Activated naive CD4-positive, alpha-beta T cell treated with anti-CD3 and anti-CD28 coated beads, Interleukin-2, amount 50 U/mL, for 72 hours (primary cell): ENCODE measurements at regions not wholly inside any gene's neighbourhood (a gene's known extent, or its start where the extent isn't known, plus 50 kb on each side); places are given as distances from the start of the nearest gene placed in this dataset.

Experiments used
- ATAC-seq, 2 donors: fragments of 150-1000 bp; cut with Tn5 transposase; 2 replicates each; pipeline ENCODE4 v1.10.0; 2021; ENCODE audit warnings: mild to moderate bottlenecking in 2 of 2, moderate library complexity in 2 of 2
- DNase-seq, 2 donors: peaks; one replicate each; pipeline ENCODE4 v3.0.0; 2021 to 2022; ENCODE audit warnings: low spot score in 2 of 2
- H3K27ac Mint-ChIP-seq, 2 donors: one replicate each; pipeline ENCODE4 v1.8.0; 2022; ENCODE audit warnings: mild to moderate bottlenecking in 2 of 2, mixed read lengths in 2 of 2
- H3K36me3 Mint-ChIP-seq, 2 donors: one replicate each; pipeline ENCODE4 v1.8.0; 2022; ENCODE audit warnings: mixed read lengths in 2 of 2
- H3K9me3 Mint-ChIP-seq, 2 donors: one replicate each; pipeline ENCODE4 v1.8.0; 2022; ENCODE audit warnings: mixed read lengths in 2 of 2

GRCh38 chrX:69089203-69089602 lies 76.0 kb downstream of the PJA1 start:
- ATAC-seq = no peak
- DNase-seq = no peak
- H3K9me3 Mint-ChIP-seq = no peaks in the 10 kb centered on the region
- H3K27ac Mint-ChIP-seq = no peak overlapping the region
- no peaks in the 10 kb centered on the region for H3K36me3 Mint-ChIP-seq

DNA sequence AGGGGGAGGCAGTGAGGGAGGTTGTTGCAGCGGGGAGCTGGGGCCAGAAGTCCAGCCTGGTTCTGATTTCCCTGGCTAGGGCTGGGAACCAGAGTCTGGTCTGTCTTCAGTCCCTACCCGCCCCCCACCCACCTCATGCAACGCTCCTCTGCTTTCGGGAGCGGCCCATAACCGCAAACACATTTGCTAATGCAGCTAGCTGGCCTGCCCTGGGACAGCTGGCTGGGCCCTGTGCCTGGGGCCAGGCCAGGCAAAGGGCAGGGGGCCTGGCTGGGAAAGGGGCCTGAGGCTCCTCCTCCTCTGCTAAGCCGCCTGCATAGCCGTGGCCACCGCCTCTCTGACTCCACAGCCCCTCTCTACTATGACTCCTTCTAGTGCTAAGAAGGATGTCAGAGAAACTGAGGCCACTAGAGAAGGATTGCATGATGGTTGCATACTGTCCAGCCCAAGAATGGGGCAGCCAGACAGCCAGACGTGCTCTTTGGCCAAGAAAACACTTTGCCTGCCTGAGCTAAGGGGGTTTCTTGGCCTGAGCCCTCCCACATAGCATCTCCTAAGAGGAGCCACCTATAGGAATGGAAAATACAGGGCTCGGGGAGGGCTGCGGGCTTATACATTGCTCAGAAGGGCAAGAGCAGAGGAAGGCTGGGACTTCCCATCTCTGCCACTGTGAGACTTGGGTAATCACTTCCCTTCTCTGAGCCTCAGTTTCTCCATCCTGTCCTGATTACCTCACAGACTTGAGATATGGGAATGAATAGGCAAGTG lies 76.9 kb downstream of the PJA1 start:
- DNase-seq (no peak), ATAC-seq (no peak)
- Mint-ChIP-seq H3K9me3 (no peaks in the 10 kb centered on the region), H3K36me3 (no peaks in the 10 kb centered on the region), H3K27ac (no peak overlapping the region)

DNA sequence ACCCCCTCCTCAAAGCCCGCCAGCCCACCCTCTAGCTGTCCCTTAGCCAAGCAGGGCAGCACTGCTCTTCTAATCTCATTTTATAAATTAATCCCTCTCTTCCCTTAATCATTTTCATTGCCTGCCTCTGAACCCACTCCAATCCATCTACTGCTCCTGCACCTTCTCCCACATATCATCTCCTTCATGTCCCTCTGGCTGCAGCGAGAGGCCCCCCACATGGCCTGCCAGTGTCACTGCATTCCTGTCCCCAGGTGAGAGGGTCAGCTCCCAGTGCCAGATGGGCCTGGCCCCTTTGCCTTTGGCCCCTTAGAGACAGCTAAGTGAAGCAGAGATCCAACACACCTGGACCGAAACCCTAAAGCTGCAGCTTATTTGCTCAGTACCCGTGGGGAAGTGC lies 79.4 kb downstream of the PJA1 start:
- DNase-seq = no peak
- Mint-ChIP-seq H3K27ac (no peak overlapping the region), H3K36me3 (no peaks in the 10 kb centered on the region), H3K9me3 (no peaks in the 10 kb centered on the region)
- no peak for ATAC-seq

DNA sequence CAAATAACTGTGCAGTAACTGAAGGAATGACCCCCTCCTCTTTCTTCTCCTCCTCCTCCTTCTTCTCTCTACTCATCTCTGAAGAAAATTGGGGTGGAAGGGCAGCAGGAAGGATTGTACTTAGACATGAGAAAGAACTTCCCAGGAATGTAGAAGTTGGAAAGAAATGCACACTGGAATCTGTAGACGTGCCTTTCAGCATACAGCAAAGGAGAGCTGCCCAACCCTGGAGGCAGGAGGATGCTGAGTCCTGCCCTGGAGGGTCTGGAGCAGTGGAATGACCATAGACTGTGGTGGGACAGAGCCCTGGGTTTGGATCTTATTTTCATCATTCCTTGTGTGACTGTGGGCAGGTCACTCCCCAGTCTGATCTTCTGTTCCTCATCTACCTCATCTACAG lies 80.1 kb downstream of the PJA1 start:
- no peak for ATAC-seq
- DNase-seq = no peak
- H3K36me3 Mint-ChIP-seq = no peaks in the 10 kb centered on the region
- no peaks in the 10 kb centered on the region for H3K9me3 Mint-ChIP-seq
- H3K27ac Mint-ChIP-seq = no peak overlapping the region

DNA sequence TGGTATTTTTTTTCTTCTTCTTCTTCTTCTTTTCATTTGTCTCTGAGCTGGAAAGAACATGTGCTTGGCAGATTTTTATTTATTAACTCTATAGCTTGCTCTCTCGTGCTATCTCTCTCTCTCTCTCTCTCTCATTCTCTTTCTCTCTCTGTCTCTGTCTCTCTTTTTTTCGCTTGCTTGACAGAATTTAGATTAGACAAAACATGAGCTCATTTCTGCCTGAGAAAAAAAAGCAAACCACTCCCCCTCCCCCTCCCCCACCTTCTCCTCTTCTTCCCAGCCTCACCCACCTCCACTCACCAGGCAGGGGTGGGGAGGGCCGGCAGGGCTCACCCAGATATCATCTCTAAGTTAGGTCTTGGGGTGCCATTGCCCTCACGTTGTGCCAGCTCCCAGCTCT lies 81.5 kb downstream of the PJA1 start:
- ATAC-seq (no peak), DNase-seq (no peak)
- no peaks in the 10 kb centered on the region for H3K9me3 Mint-ChIP-seq
- H3K27ac Mint-ChIP-seq = no peak overlapping the region
- no peaks in the 10 kb centered on the region for H3K36me3 Mint-ChIP-seq

DNA sequence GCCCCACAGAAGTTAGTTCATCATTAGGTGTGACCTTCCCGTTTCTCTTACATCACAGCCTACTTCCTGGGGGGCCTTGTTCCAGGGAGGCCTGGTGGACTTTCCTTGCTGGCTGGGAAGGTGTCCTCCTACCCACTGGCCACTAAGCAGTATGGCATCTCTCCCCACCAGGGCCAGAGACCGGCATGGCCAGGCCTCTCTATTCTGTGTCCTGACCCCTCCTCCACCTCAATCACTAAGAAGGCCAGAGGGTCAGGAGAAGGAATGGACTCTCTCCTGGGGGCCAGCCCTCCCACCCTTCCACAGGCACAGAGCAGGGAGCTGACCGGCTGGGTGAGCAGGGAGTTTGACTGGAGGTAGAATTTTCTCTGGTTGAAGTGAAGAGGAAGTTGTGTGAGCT lies 81.9 kb downstream of the PJA1 start:
- H3K27ac Mint-ChIP-seq = no peak overlapping the region
- DNase-seq (no peak), ATAC-seq (no peak)
- no peaks in the 10 kb centered on the region for H3K36me3 Mint-ChIP-seq
- no peaks in the 10 kb centered on the region for H3K9me3 Mint-ChIP-seq

DNA sequence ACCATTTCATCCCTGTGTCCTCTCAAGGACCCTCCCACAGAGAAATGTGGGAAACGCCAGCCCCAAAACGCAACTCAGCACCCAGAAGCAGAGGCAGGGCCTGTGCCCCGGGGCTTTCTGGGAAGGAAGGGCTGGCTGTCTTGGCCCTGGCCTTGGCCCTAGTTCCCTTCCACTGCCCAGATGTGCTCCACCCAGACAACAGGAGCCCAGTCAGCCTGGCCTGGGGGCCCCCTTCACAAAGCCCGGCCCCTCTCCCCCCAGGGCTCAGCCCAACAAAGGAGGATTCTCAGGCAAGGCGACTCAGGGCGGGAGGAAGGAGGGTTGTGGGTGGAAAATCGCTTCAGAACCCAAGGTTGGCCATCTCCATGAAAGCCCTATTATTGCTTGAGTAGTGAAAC lies 82.5 kb downstream of the PJA1 start:
- no peak for ATAC-seq
- H3K27ac Mint-ChIP-seq = no peak overlapping the region

DNA sequence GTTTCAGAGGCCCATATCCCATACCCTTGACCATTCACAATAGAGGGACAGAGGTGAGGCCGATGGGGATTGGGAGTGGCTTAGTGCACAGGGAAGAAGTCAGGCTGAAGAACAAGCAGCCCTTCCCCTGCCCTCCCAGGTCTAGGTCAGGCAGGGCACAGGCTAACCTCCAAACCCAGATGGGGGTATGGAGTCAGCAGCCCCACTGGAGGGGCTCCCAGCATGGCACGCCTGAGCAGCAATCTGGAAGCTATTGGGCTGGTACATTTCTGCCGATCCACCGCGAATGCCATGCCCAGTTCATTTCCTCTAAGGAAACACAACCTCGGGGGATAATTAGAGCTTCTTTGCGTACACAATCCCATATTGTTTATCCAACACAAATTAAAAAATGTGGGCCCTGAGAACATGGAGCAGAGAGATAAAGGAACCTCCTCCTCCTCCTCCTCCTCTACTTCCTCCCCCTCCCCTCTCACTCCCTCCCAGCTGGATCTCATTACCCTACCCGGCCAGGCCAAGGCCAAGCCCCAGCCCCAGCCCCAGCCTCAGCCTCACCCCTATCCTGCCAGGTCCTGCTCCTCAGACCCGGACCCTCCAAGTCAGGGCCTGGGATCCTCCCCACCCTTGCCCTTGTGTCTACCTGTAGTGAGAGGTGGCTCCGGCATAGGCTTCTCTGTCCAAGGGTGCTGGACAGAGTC lies 83.0 kb downstream of the PJA1 start:
- no peaks in the 10 kb centered on the region for H3K9me3 Mint-ChIP-seq
- no peak for DNase-seq
- ATAC-seq = no peak
- H3K27ac Mint-ChIP-seq = no peak overlapping the region
- no peaks in the 10 kb centered on the region for H3K36me3 Mint-ChIP-seq

More for the DNA sequence above, 82.5 kb downstream of the PJA1 start:
- no peaks in the 10 kb centered on the region for H3K9me3 Mint-ChIP-seq
- no peak for DNase-seq
- H3K36me3 Mint-ChIP-seq = no peaks in the 10 kb centered on the region

GRCh38 chrX:69080855-69081465 lies 84.3 kb downstream of the PJA1 start:
- DNase-seq (no peak), ATAC-seq (no peak)
- H3K27ac Mint-ChIP-seq = no peak overlapping the region
- H3K9me3 Mint-ChIP-seq = no peaks in the 10 kb centered on the region
- H3K36me3 Mint-ChIP-seq = no peaks in the 10 kb centered on the region

GRCh38 chrX:69079268-69079667 lies 86.0 kb downstream of the PJA1 start:
- H3K27ac Mint-ChIP-seq = no peak overlapping the region
- H3K9me3 Mint-ChIP-seq = no peaks in the 10 kb centered on the region
- DNase-seq (no peak), ATAC-seq (no peak)
- H3K36me3 Mint-ChIP-seq = no peaks in the 10 kb centered on the region

GRCh38 chrX:69077895-69078455 lies 87.3 kb downstream of the PJA1 start:
- no peak for DNase-seq
- no peaks in the 10 kb centered on the region for H3K9me3 Mint-ChIP-seq
- no peaks in the 10 kb centered on the region for H3K36me3 Mint-ChIP-seq
- no peak for ATAC-seq
- no peak overlapping the region for H3K27ac Mint-ChIP-seq

DNA sequence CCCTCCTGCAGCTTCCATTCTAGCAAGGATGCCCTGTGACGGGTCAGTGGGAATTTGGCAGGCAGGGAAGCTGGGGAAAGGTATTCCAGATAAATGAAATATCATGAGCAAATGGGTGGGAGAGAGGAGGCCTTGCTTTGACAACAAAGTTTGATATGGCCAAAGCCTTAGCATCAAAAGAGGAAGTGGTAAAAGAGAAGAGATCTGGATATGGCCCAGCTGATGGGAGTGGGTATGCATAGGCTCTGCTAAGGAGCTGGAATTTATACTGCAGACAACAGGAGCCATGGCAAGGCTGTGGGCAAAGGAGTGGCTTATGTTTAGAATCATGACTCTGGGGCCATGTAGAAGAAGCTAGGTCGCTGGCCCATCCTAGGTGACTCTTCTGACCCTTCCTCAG lies 89.2 kb downstream of the PJA1 start:
- no peaks in the 10 kb centered on the region for H3K36me3 Mint-ChIP-seq
- DNase-seq = no peak
- no peak for ATAC-seq
- H3K27ac Mint-ChIP-seq = no peak overlapping the region
- no peaks in the 10 kb centered on the region for H3K9me3 Mint-ChIP-seq

DNA sequence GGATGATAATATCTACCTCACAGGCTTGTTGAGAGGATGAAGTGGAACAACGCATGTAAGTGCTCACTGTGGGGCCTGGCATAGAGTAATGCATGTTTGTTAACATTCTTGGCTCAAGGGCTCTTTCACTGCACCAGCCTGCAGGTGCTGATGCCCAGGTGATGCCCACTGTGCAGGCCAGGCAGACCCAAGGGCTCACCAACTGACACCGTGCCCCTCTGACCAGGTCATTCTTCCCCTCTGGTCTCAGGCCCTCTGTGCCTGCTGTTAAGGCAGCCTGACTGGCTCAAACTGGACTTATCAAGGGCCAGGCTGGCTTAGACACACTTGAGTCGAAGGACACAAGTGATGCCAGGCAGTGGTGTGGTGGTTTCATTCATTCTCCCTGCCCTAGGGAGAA lies 90.5 kb downstream of the PJA1 start:
- no peak for DNase-seq
- H3K36me3 Mint-ChIP-seq = no peaks in the 10 kb centered on the region

DNA sequence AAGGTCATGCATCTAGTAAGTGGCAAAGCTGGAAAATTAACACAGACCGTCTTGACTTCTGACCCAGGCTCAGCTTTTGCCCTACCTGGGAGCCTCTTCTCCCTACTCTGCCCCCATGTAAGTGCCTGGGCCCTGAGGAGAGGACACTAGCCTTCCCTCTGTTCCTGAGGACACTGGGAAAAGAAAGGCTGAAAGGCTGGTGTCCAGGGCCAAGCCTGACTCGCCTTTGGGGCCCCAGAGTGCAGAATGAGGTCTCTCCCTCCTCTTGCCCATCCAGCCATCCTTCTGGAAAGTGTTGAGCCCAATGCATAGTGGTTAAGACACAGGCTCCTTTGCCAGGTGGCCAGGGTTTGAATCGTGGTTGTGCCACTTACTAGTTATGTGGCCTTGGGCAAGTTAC lies 91.5 kb downstream of the PJA1 start:
- no peaks in the 10 kb centered on the region for H3K9me3 Mint-ChIP-seq
- DNase-seq = no peak
- ATAC-seq = no peak
- H3K36me3 Mint-ChIP-seq = no peaks in the 10 kb centered on the region
- H3K27ac Mint-ChIP-seq = no peak overlapping the region

More for the DNA sequence above, 90.5 kb downstream of the PJA1 start:
- Mint-ChIP-seq H3K27ac (no peak overlapping the region), H3K9me3 (no peaks in the 10 kb centered on the region)
- ATAC-seq = no peak

GRCh38 chrX:69073241-69073640 lies 92.0 kb downstream of the PJA1 start:
- no peaks in the 10 kb centered on the region for H3K36me3 Mint-ChIP-seq
- H3K9me3 Mint-ChIP-seq = no peaks in the 10 kb centered on the region
- no peak overlapping the region for H3K27ac Mint-ChIP-seq
- ATAC-seq (no peak), DNase-seq (no peak)

GRCh38 chrX:69072486-69073006 lies 92.7 kb downstream of the PJA1 start:
- DNase-seq (no peak), ATAC-seq (no peak)
- H3K27ac Mint-ChIP-seq = no peak overlapping the region
- H3K36me3 Mint-ChIP-seq = no peaks in the 10 kb centered on the region
- no peaks in the 10 kb centered on the region for H3K9me3 Mint-ChIP-seq

- no peaks in the 10 kb centered on the region for H3K36me3 Mint-ChIP-seq
- H3K9me3 Mint-ChIP-seq = no peaks in the 10 kb centered on the region
- no peak for ATAC-seq
- DNase-seq = no peak
- H3K27ac Mint-ChIP-seq = no peak overlapping the region
Measured at GRCh38 chrX:69070949-69071650, 94.2 kb downstream of the PJA1 start.
